ENCODE measurements at regions not wholly inside any gene's neighbourhood (a gene's known extent, or its start where the extent isn't known, plus 50 kb on each side); places are given as distances from the start of the nearest gene placed in this dataset.

- TF ChIP-seq POLR2A (IDR thresholded peaks at IDR 0.05): no peak
- TF ChIP-seq CTCF (IDR thresholded peaks at IDR 0.05): no peak
- no peak for TF ChIP-seq EP300 (IDR thresholded peaks at IDR 0.05)
These were observed 1275.9 kb downstream of the TYW1 start for GRCh38 chr7:68272507-68272906.
